ENCODE measurements at regions not wholly inside any gene's neighbourhood (a gene's known extent, or its start where the extent isn't known, plus 50 kb on each side); places are given as distances from the start of the nearest gene placed in this dataset.

DNA sequence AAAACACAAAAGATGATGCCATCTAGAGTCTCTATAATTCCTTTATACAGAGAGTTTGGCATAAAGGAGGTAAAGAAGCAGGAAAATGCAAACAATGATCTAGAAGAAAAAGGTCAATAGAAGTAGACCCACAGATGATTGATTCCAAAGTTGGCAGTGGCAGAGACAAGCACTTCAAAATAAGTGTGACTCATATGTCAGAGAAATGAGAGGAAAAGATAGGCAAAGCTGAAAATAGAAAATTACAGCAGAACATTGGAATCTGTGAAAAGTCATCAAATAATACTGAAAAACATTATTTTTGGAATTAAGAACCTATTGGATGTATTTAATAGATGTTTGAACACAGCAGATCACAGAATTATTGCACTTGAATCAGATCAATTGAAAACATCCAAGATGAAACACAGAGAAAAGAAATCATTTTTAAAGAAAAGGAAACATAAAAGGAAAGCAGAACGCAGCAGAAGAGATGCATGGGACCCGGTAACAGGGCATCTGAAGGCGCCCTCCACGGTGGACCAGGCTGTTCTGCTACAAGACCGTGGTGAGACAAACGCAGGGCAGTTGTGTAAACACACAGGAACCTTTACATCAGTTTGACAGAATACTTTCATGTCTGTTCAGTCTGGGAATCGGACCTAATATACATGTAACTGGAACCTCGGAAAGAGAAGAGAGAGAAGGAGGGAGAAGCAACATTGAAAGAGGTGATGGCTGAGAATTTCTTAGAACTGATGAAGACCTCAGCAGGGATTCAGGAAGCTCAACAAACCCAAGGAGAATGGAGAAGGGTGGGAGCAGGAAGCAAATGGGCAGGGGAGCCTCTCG, 74.6 kb upstream of the GPC1 start:
- Histone ChIP-seq H4K20me1 (ENCODE audit: insufficient read depth, low read length) (no peaks in the 10 kb centered on the region), H3K27ac (ENCODE audit: low read length) (no peak overlapping the region), H3K9ac (ENCODE audit: low read length) (no peak overlapping the region), H3K9me3 (replicated peaks; ENCODE audit: insufficient read depth, low read length) (no peaks in the 10 kb centered on the region), H3K79me2 (ENCODE audit: low read length) (no peaks in the 10 kb centered on the region), H3K4me1 (ENCODE audit: low read length) (no peaks in the 10 kb centered on the region), H3K9me2 (replicated peaks; ENCODE audit: insufficient read depth, low read length) (no peaks in the 10 kb centered on the region), H3K27me3 (replicated peaks; ENCODE audit: insufficient read depth, low read length) (peaks cover 39% of the 10 kb centered on the region), H3K4me3 (ENCODE audit: low read length) (no peak overlapping the region), H2AFZ (ENCODE audit: low read length) (no peak overlapping the region), H3K4me2 (ENCODE audit: low read depth, low read length) (no peak overlapping the region), H3K36me3 (replicated peaks; ENCODE audit: insufficient read depth, low read length) (no peaks in the 10 kb centered on the region), H3F3A (ENCODE audit: insufficient read depth, low read length) (no peaks in the 10 kb centered on the region)
- DNase-seq = no peak
- TF ChIP-seq CTCF (IDR thresholded peaks at IDR 0.05; ENCODE audit: low read length) = no peak
- no peak for TF ChIP-seq EZH2 (optimal IDR thresholded peaks at IDR 0.05; ENCODE audit: low read depth, low read length)
- no peak for TF ChIP-seq EZH2phosphoT487 (IDR thresholded peaks at IDR 0.05; ENCODE audit: low read length)

DNA sequence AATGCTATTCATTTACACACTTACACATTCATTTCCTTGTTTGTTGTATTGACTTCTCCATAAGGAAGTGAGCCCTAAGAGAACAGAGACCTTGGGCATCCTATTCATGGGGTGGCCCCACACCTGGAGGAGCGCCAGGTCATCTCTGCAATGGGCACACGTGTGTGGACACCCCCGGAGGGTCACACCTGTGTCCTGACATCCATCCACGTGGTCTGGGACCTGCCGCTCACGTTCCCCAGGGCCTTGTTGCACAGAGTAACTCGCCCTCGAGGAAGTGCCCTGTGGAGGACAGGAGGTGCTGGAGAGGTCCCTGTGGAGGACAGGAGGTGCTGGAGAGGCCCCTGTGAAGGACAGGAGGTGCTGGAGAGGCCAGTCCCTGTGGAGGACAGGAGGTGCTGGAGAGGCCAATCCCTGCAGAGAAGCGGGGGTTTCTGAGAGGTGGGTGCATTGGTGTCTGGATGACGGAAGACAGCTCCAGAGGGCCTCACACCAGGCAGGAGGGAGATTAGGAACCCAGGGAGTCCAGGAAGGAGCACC, 73.2 kb upstream of the GPC1 start:
- Histone ChIP-seq H3K79me2 (ENCODE audit: low read length) (no peaks in the 10 kb centered on the region), H2AFZ (ENCODE audit: low read length) (no peak overlapping the region), H3K4me1 (ENCODE audit: low read length) (no peaks in the 10 kb centered on the region), H3K27me3 (replicated peaks; ENCODE audit: insufficient read depth, low read length) (peaks cover 25% of the 10 kb centered on the region), H3K4me3 (ENCODE audit: low read length) (no peak overlapping the region), H4K20me1 (ENCODE audit: insufficient read depth, low read length) (no peaks in the 10 kb centered on the region), H3K9me2 (replicated peaks; ENCODE audit: insufficient read depth, low read length) (no peaks in the 10 kb centered on the region), H3K9ac (ENCODE audit: low read length) (no peak overlapping the region), H3K36me3 (replicated peaks; ENCODE audit: insufficient read depth, low read length) (no peaks in the 10 kb centered on the region), H3K27ac (ENCODE audit: low read length) (no peak overlapping the region), H3F3A (ENCODE audit: insufficient read depth, low read length) (no peaks in the 10 kb centered on the region), H3K4me2 (ENCODE audit: low read depth, low read length) (no peak overlapping the region), H3K9me3 (replicated peaks; ENCODE audit: insufficient read depth, low read length) (no peaks in the 10 kb centered on the region)
- TF ChIP-seq CTCF (IDR thresholded peaks at IDR 0.05; ENCODE audit: low read length) (no peak), EZH2 (optimal IDR thresholded peaks at IDR 0.05; ENCODE audit: low read depth, low read length) (no peak), EZH2phosphoT487 (IDR thresholded peaks at IDR 0.05; ENCODE audit: low read length) (no peak)
- no peak for DNase-seq

GRCh38 chr2:240362826-240363745, 72.4 kb upstream of the GPC1 start:
- Histone ChIP-seq H3K4me3 (ENCODE audit: low read length) (no peak overlapping the region), H3K9ac (ENCODE audit: low read length) (no peak overlapping the region)
- TF ChIP-seq EZH2phosphoT487 (IDR thresholded peaks at IDR 0.05; ENCODE audit: low read length) = no peak
- no peak for TF ChIP-seq EZH2 (optimal IDR thresholded peaks at IDR 0.05; ENCODE audit: low read depth, low read length)
- TF ChIP-seq CTCF (IDR thresholded peaks at IDR 0.05; ENCODE audit: low read length) = no peak

More at GRCh38 chr2:240362826-240363745, 72.4 kb upstream of the GPC1 start:
- Histone ChIP-seq H3K4me2 (ENCODE audit: low read depth, low read length) (no peak overlapping the region), H3K36me3 (replicated peaks; ENCODE audit: insufficient read depth, low read length) (no peaks in the 10 kb centered on the region), H3F3A (ENCODE audit: insufficient read depth, low read length) (no peaks in the 10 kb centered on the region), H3K9me2 (replicated peaks; ENCODE audit: insufficient read depth, low read length) (no peaks in the 10 kb centered on the region), H3K27ac (ENCODE audit: low read length) (no peak overlapping the region), H3K4me1 (ENCODE audit: low read length) (no peaks in the 10 kb centered on the region), H2AFZ (ENCODE audit: low read length) (no peak overlapping the region), H3K27me3 (replicated peaks; ENCODE audit: insufficient read depth, low read length) (peaks cover 24% of the 10 kb centered on the region), H3K79me2 (ENCODE audit: low read length) (no peaks in the 10 kb centered on the region), H4K20me1 (ENCODE audit: insufficient read depth, low read length) (no peaks in the 10 kb centered on the region), H3K9me3 (replicated peaks; ENCODE audit: insufficient read depth, low read length) (no peaks in the 10 kb centered on the region)
- no peak for DNase-seq
